Chondrocyte (in vitro differentiated cells): ENCODE measurements at regions not wholly inside any gene's neighbourhood (a gene's known extent, or its start where the extent isn't known, plus 50 kb on each side); places are given as distances from the start of the nearest gene placed in this dataset.

Source experiments
- DNase-seq: peaks from one replicate; pipeline ENCODE4 v3.0.0; 2021; ENCODE audit warnings: mixed read lengths, low spot score
- H3K27ac Mint-ChIP-seq: one replicate; pipeline ENCODE4 v1.8.0; 2021; ENCODE audit warnings: mild to moderate bottlenecking, moderate library complexity, mixed read lengths; ENCODE audit not compliant: unreplicated experiment
- H3K27me3 Mint-ChIP-seq: 2 replicates; pipeline ENCODE4 v1.8.0; 2021; ENCODE audit warnings: low read depth, mixed read lengths
- H3K36me3 Mint-ChIP-seq: 2 replicates; pipeline ENCODE4 v1.8.0; 2021; ENCODE audit warnings: low read depth, mixed read lengths
- H3K4me1 Mint-ChIP-seq: 2 replicates; pipeline ENCODE4 v1.8.0; 2021; ENCODE audit warnings: low read depth, mild to moderate bottlenecking, mixed read lengths
- H3K4me3 Mint-ChIP-seq: one replicate; pipeline ENCODE4 v1.8.0; 2021; ENCODE audit warnings: mild to moderate bottlenecking, moderate library complexity, mixed read lengths; ENCODE audit not compliant: unreplicated experiment
- H3K9me3 Mint-ChIP-seq: 2 replicates; pipeline ENCODE4 v1.8.0; 2021; ENCODE audit warnings: low read depth, mixed read lengths
- CTCF ChIP-seq: fragments of 200-600 bp; sonication (generic); IDR thresholded peaks from 2 replicates; pipeline ENCODE4 v1.5.0; 2021; ENCODE audit warnings: antibody characterized with exemption, mild to moderate bottlenecking, moderate library complexity

GRCh38 chr6:148616841-148617240 is 130.0 kb upstream of the UST start:
- H3K27ac Mint-ChIP-seq, result no peak overlapping the region
- H3K4me3 Mint-ChIP-seq, result no peak overlapping the region
- no peaks in the 10 kb centered on the region for H3K9me3 Mint-ChIP-seq
- TF ChIP-seq CTCF, result no peak
- no peaks in the 10 kb centered on the region for H3K36me3 Mint-ChIP-seq
- no peaks in the 10 kb centered on the region for H3K4me1 Mint-ChIP-seq
- H3K27me3 Mint-ChIP-seq, result no peaks in the 10 kb centered on the region
- DNase-seq, result no peak

- H3K36me3 Mint-ChIP-seq, result no peaks in the 10 kb centered on the region
- H3K4me1 Mint-ChIP-seq, result no peaks in the 10 kb centered on the region
- H3K9me3 Mint-ChIP-seq, result no peaks in the 10 kb centered on the region
- H3K27ac Mint-ChIP-seq, result no peak overlapping the region
- H3K27me3 Mint-ChIP-seq, result peaks cover 2% of the 10 kb centered on the region
- H3K4me3 Mint-ChIP-seq, result no peak overlapping the region
- DNase-seq, result no peak
- no peak for TF ChIP-seq CTCF
Observed at GRCh38 chr6:148617530-148617929, 129.3 kb upstream of the UST start.

GRCh38 chr6:148619891-148620290 is 126.9 kb upstream of the UST start:
- Mint-ChIP-seq H3K9me3 (no peaks in the 10 kb centered on the region), H3K27me3 (peaks cover 2% of the 10 kb centered on the region), H3K27ac (no peak overlapping the region), H3K4me3 (no peak overlapping the region), H3K36me3 (no peaks in the 10 kb centered on the region), H3K4me1 (no peaks in the 10 kb centered on the region)
- no peak for TF ChIP-seq CTCF
- no peak for DNase-seq

GRCh38 chr6:148620579-148621298 is 126.1 kb upstream of the UST start:
- H3K36me3 Mint-ChIP-seq, result no peaks in the 10 kb centered on the region
- no peak overlapping the region for H3K27ac Mint-ChIP-seq
- H3K27me3 Mint-ChIP-seq, result peaks cover 2% of the 10 kb centered on the region
- no peak overlapping the region for H3K4me3 Mint-ChIP-seq
- no peak for DNase-seq
- H3K9me3 Mint-ChIP-seq, result no peaks in the 10 kb centered on the region
- H3K4me1 Mint-ChIP-seq, result no peaks in the 10 kb centered on the region
- TF ChIP-seq CTCF, result no peak

GRCh38 chr6:148625609-148626008 is 121.2 kb upstream of the UST start:
- Mint-ChIP-seq H3K4me3 (no peak overlapping the region), H3K27ac (no peak overlapping the region), H3K4me1 (no peaks in the 10 kb centered on the region), H3K9me3 (no peaks in the 10 kb centered on the region), H3K36me3 (no peaks in the 10 kb centered on the region), H3K27me3 (peaks cover 4% of the 10 kb centered on the region)
- TF ChIP-seq CTCF, result no peak
- no peak for DNase-seq
